OCI-LY3 (cell line): ENCODE measurements at regions not wholly inside any gene's neighbourhood (a gene's known extent, or its start where the extent isn't known, plus 50 kb on each side); places are given as distances from the start of the nearest gene placed in this dataset.

Source experiments
- H2AFZ ChIP-seq: fragments of 200-600, 300-600 bp; shearing (Covaris generic); 2 replicates; pipeline ENCODE4 v1.6.0; 2014; ENCODE audit warnings: antibody characterized with exemption, low read depth, low read length
- H3K27ac ChIP-seq: fragments of 200-600, 300-600 bp; sonication (generic); 2 replicates; pipeline ENCODE4 v1.5.1; 2014; ENCODE audit warnings: mild to moderate bottlenecking, low read length, moderate library complexity, mixed read lengths
- H3K27me3 ChIP-seq: fragments of 200-600, 300-600 bp; sonication (generic); 2 replicates; pipeline ENCODE4 v1.6.1; 2014; ENCODE audit warnings: low read depth, low read length, mixed read lengths
- H3K36me3 ChIP-seq: fragments of 200-600, 300-600 bp; sonication (generic); replicated peaks from 2 replicates; pipeline ENCODE3; 2014; ENCODE audit warnings: low read depth, low read length, mixed read lengths
- H3K4me1 ChIP-seq: fragments of 300-600, 200-600 bp; sonication (generic); 2 replicates; pipeline ENCODE4 v1.6.1; 2014; ENCODE audit warnings: low read length, mixed read lengths
- H3K4me2 ChIP-seq: fragments of 200-600, 300-600 bp; sonication (generic); 2 replicates; pipeline ENCODE4 v1.6.1; 2014; ENCODE audit warnings: low read length, mixed read lengths
- H3K4me3 ChIP-seq: fragments of 300-600, 200-600 bp; sonication (generic); 2 replicates; pipeline ENCODE4 v1.5.1; 2014; ENCODE audit warnings: antibody characterized with exemption, mild to moderate bottlenecking, low read length, moderate library complexity
- H3K79me2 ChIP-seq: fragments of 300-600, 200-600 bp; shearing (Covaris generic); 2 replicates; pipeline ENCODE4 v1.6.1; 2014; ENCODE audit warnings: mild to moderate bottlenecking, low read length, mixed read lengths
- H3K9ac ChIP-seq: fragments of 300-600, 200-600 bp; shearing (Covaris generic); 2 replicates; pipeline ENCODE4 v1.6.0; 2014; ENCODE audit warnings: mild to moderate bottlenecking, low read length, moderate library complexity
- H3K9me3 ChIP-seq: fragments of 200-600, 300-600 bp; shearing (Covaris generic); 2 replicates; pipeline ENCODE4 v1.6.1; 2014; ENCODE audit warnings: low read length, mixed read lengths; ENCODE audit not compliant: insufficient read depth
- H4K20me1 ChIP-seq: fragments of 200-600, 300-600 bp; sonication (generic); 2 replicates; pipeline ENCODE4 v1.6.1; 2016; ENCODE audit warnings: low read length, mixed read lengths; ENCODE audit not compliant: insufficient read depth
- EZH2phosphoT487 ChIP-seq: fragments of 200-600 bp; shearing (Covaris generic); IDR thresholded peaks from 2 replicates; pipeline ENCODE4 v1.6.1; 2018; ENCODE audit warnings: antibody characterized with exemption, mixed run types, low read depth
- TF ChIP-seq, protein P1 (sequence below): fragments of 200-600, 300-600 bp; sonication (generic); IDR thresholded peaks from 2 replicates; pipeline ENCODE4 v1.5.1; 2014; ENCODE audit warnings: antibody characterized with exemption, low read length, low read depth

DNA sequence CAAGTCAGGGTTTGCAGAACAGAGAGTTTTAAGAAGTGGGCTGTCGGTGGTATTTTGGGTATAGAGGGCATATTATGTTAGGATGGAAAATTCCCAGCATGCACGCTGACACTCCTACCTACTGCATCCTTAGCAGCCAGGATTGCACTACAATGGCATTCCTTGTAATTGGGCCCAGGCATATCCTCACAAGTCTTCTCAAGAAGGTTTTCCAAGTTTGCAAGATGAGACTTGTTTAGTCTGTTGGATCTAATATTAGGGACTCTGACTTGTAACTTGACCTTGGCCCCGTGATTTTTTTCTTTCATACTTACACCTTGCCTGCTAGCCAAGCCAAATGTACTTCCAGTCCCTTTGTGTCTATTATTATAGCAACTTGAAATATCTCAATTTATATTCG lies 335.7 kb upstream of the HTR2A start:
- TF ChIP-seq EZH2phosphoT487: no peak
- TF ChIP-seq, protein P1, sequence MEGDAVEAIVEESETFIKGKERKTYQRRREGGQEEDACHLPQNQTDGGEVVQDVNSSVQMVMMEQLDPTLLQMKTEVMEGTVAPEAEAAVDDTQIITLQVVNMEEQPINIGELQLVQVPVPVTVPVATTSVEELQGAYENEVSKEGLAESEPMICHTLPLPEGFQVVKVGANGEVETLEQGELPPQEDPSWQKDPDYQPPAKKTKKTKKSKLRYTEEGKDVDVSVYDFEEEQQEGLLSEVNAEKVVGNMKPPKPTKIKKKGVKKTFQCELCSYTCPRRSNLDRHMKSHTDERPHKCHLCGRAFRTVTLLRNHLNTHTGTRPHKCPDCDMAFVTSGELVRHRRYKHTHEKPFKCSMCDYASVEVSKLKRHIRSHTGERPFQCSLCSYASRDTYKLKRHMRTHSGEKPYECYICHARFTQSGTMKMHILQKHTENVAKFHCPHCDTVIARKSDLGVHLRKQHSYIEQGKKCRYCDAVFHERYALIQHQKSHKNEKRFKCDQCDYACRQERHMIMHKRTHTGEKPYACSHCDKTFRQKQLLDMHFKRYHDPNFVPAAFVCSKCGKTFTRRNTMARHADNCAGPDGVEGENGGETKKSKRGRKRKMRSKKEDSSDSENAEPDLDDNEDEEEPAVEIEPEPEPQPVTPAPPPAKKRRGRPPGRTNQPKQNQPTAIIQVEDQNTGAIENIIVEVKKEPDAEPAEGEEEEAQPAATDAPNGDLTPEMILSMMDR: no peak

DNA sequence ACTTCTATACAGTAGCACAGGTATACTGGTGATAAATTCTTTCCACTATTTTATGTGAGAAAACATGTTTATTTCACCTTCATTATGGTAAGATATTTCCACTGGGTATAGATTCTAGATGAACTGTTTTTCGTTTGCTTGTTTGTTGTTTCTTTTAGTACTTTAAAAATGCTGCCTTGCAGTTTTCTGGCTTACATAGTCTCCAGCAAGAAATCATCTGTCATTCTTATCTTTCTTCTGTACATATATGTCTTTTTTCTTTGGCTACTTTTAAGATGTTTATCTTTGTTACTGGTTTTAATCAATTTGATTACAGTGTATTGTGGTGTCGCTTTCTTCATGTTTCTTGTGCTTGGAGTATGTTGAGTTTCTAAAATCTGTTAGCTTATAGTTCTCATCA lies 333.3 kb upstream of the HTR2A start:
- Histone ChIP-seq H3K9ac (no peak overlapping the region), H3K4me3 (no peak overlapping the region), H3K79me2 (no peaks in the 10 kb centered on the region), H3K27ac (no peak overlapping the region), H3K4me1 (no peaks in the 10 kb centered on the region), H2AFZ (no peak overlapping the region), H3K27me3 (no peaks in the 10 kb centered on the region), H3K36me3 (no peaks in the 10 kb centered on the region), H4K20me1 (no peaks in the 10 kb centered on the region), H3K9me3 (peaks cover 11% of the 10 kb centered on the region; the same call in 1 of the 2 replicates), H3K4me2 (no peak overlapping the region)
- no peak for TF ChIP-seq EZH2phosphoT487
- TF ChIP-seq, protein P1: no peak

More for the DNA sequence above, 335.7 kb upstream of the HTR2A start:
- Histone ChIP-seq H2AFZ (no peak overlapping the region), H3K36me3 (no peaks in the 10 kb centered on the region), H3K4me2 (no peak overlapping the region), H3K4me1 (no peaks in the 10 kb centered on the region), H3K27me3 (no peaks in the 10 kb centered on the region), H3K27ac (no peak overlapping the region), H3K9ac (no peak overlapping the region), H4K20me1 (no peaks in the 10 kb centered on the region), H3K79me2 (no peaks in the 10 kb centered on the region), H3K4me3 (no peak overlapping the region), H3K9me3 (peaks cover 11% of the 10 kb centered on the region; the same call in 1 of the 2 replicates)

DNA sequence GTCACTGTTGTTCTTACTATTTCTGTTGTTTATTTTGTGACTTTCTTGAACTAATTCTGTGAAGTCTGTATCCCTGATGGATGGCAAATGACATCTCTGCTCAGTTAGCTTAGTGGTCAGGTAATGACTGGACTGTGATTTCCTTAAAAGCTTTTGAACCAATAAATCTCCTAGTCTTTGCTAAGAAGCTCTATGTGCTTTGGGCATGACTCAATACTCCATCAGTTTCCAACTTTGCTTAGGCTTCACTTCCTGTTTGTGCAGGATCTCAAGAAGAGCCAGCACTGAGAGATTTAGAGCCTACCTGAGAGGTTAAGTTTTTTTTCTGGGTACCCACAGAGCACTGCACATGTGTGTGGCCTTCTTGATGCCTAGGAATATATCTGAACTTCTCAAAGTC lies 329.7 kb upstream of the HTR2A start:
- Histone ChIP-seq H3K36me3 (no peaks in the 10 kb centered on the region), H3K27ac (no peak overlapping the region), H3K27me3 (no peaks in the 10 kb centered on the region), H3K4me3 (no peak overlapping the region), H3K9me3 (peaks cover 11% of the 10 kb centered on the region; the same call in 1 of the 2 replicates), H3K9ac (no peak overlapping the region), H2AFZ (no peak overlapping the region), H3K4me1 (no peaks in the 10 kb centered on the region), H3K79me2 (no peaks in the 10 kb centered on the region), H3K4me2 (no peak overlapping the region), H4K20me1 (no peaks in the 10 kb centered on the region)
- TF ChIP-seq, protein P1: no peak
- TF ChIP-seq EZH2phosphoT487: no peak

DNA sequence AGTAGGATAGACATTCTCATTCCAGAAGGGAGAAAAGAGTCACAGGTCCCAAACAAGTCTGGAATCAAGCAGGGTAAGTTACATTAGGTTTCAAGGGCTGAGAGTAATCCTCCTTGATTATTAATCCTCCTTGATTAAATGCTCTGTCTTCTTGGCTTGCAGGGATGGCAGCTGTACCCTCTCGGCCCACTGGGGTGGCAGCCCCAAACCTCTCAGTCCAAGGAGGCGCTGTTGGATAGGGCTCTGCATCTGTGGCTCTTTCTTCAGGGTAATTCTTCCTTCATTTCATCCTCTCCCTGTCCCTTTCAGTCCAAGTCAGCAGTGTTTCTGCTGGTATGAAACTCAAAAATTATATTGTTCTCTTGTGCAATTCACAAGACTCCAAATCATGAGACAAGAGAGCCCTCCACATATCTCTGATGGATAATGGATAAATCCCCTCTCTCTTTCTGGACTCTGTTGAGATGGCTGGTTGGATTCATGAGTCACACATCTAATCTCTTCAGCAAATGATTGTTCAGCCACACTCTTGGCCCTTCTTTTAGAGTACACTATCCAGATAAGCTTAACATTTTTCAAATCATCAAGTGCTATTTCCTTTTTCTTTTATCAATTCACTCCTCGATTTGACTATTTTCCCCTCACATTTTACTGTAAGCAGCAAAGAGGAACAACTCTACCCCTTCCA lies 323.7 kb upstream of the HTR2A start:
- peaks cover 11% of the 10 kb centered on the region for H3K4me1 ChIP-seq
- no peaks in the 10 kb centered on the region for H3K9me3 ChIP-seq
- H3K27me3 ChIP-seq: no peaks in the 10 kb centered on the region
- TF ChIP-seq EZH2phosphoT487: no peak
- TF ChIP-seq, protein P1: peak; percentile 6; the same call in 1 of the 2 replicates
- no peaks in the 10 kb centered on the region for H3K36me3 ChIP-seq
- no peak overlapping the region for H3K4me2 ChIP-seq
- H3K4me3 ChIP-seq: no peak overlapping the region
- H2AFZ ChIP-seq: no peak overlapping the region
- H4K20me1 ChIP-seq: no peaks in the 10 kb centered on the region
- no peaks in the 10 kb centered on the region for H3K79me2 ChIP-seq
- H3K27ac ChIP-seq: no peak overlapping the region
- H3K9ac ChIP-seq: no peak overlapping the region
